ENCODE measurements at regions not wholly inside any gene's neighbourhood (a gene's known extent, or its start where the extent isn't known, plus 50 kb on each side); places are given as distances from the start of the nearest gene placed in this dataset.

- Mint-ChIP-seq H3K4me3 (ENCODE audit: unreplicated experiment) (no peak overlapping the region), H3K36me3 (ENCODE audit: unreplicated experiment) (no peaks in the 10 kb centered on the region), H3K27ac (ENCODE audit: unreplicated experiment) (no peak overlapping the region), H3K27me3 (ENCODE audit: unreplicated experiment) (peaks cover 2% of the 10 kb centered on the region), H3K4me1 (ENCODE audit: low read depth, unreplicated experiment) (peaks cover 6% of the 10 kb centered on the region), H3K9me3 (ENCODE audit: unreplicated experiment) (no peaks in the 10 kb centered on the region)
- no peak for DNase-seq
- TF ChIP-seq, protein P1, sequence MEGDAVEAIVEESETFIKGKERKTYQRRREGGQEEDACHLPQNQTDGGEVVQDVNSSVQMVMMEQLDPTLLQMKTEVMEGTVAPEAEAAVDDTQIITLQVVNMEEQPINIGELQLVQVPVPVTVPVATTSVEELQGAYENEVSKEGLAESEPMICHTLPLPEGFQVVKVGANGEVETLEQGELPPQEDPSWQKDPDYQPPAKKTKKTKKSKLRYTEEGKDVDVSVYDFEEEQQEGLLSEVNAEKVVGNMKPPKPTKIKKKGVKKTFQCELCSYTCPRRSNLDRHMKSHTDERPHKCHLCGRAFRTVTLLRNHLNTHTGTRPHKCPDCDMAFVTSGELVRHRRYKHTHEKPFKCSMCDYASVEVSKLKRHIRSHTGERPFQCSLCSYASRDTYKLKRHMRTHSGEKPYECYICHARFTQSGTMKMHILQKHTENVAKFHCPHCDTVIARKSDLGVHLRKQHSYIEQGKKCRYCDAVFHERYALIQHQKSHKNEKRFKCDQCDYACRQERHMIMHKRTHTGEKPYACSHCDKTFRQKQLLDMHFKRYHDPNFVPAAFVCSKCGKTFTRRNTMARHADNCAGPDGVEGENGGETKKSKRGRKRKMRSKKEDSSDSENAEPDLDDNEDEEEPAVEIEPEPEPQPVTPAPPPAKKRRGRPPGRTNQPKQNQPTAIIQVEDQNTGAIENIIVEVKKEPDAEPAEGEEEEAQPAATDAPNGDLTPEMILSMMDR (IDR thresholded peaks at IDR 0.05; ENCODE audit: partially characterized antibody, unreplicated experiment), result no peak
These were observed 334.2 kb upstream of the IL12A start for GRCh38 chr3:159654183-159655134.

- TF ChIP-seq, protein P1 (IDR thresholded peaks at IDR 0.05; ENCODE audit: partially characterized antibody, unreplicated experiment), result no peak
- H3K27ac Mint-ChIP-seq (ENCODE audit: unreplicated experiment), result no peak overlapping the region
- H3K4me3 Mint-ChIP-seq (ENCODE audit: unreplicated experiment), result no peak overlapping the region
- H3K27me3 Mint-ChIP-seq (ENCODE audit: unreplicated experiment), result peaks cover 2% of the 10 kb centered on the region
- no peak for DNase-seq
- H3K4me1 Mint-ChIP-seq (ENCODE audit: low read depth, unreplicated experiment), result peaks cover 4% of the 10 kb centered on the region
- no peaks in the 10 kb centered on the region for H3K9me3 Mint-ChIP-seq (ENCODE audit: unreplicated experiment)
- no peaks in the 10 kb centered on the region for H3K36me3 Mint-ChIP-seq (ENCODE audit: unreplicated experiment)
These were observed 333.4 kb upstream of the IL12A start for GRCh38 chr3:159655202-159655601.

DNA sequence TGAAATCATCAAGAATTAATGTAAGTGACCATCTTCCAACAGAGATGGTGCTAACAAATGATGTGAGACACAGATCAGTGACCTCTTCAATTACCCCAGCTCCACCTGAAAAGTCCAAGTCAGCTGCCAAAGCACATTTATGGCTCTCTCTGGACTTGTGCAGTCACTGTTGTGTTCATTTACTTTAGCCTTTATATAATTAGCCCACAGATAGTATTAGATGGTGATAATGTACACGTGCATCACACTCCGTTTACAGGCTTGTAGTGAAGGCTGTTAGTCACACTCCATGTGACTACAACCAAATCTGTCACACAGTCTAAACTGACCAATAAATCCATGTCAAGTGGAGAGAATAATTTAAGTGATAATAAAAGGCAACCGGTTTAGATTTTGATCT is 331.5 kb upstream of the IL12A start:
- TF ChIP-seq, protein P1 (IDR thresholded peaks at IDR 0.05; ENCODE audit: partially characterized antibody, unreplicated experiment), result no peak
- H3K9me3 Mint-ChIP-seq (ENCODE audit: unreplicated experiment), result no peaks in the 10 kb centered on the region
- H3K27me3 Mint-ChIP-seq (ENCODE audit: unreplicated experiment), result peaks cover 2% of the 10 kb centered on the region
- H3K4me1 Mint-ChIP-seq (ENCODE audit: low read depth, unreplicated experiment), result no peaks in the 10 kb centered on the region
- H3K27ac Mint-ChIP-seq (ENCODE audit: unreplicated experiment), result no peak overlapping the region
- peaks cover 5% of the 10 kb centered on the region for H3K36me3 Mint-ChIP-seq (ENCODE audit: unreplicated experiment)
- no peak for DNase-seq
- H3K4me3 Mint-ChIP-seq (ENCODE audit: unreplicated experiment), result no peak overlapping the region

DNA sequence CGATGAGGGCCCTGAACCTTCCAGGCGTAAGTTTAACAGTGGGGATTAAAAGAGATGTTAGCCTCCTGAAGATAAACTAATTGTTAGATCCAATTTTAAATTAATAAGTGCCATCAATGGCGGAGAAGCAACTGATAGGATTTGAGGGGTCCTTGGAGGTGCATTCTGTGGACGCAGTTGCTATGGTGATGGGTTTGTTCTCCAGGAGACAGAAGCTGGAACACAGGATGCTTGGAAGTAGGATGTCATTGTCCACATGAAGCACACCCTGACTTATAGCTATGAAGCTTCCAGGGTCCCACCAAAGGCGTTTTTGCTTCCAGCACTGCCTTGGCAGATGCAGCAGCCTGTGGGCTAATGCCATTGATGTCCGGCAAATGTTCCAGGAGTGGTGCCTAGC is 331.0 kb upstream of the IL12A start:
- Mint-ChIP-seq H3K27ac (ENCODE audit: unreplicated experiment) (no peak overlapping the region), H3K27me3 (ENCODE audit: unreplicated experiment) (peaks cover 2% of the 10 kb centered on the region), H3K36me3 (ENCODE audit: unreplicated experiment) (peaks cover 5% of the 10 kb centered on the region), H3K9me3 (ENCODE audit: unreplicated experiment) (no peaks in the 10 kb centered on the region), H3K4me3 (ENCODE audit: unreplicated experiment) (no peak overlapping the region), H3K4me1 (ENCODE audit: low read depth, unreplicated experiment) (no peaks in the 10 kb centered on the region)
- DNase-seq, result no peak
- TF ChIP-seq, protein P1 (IDR thresholded peaks at IDR 0.05; ENCODE audit: partially characterized antibody, unreplicated experiment), result no peak

GRCh38 chr3:159660326-159660725 is 328.3 kb upstream of the IL12A start:
- no peak for DNase-seq
- no peak overlapping the region for H3K4me3 Mint-ChIP-seq (ENCODE audit: unreplicated experiment)
- no peaks in the 10 kb centered on the region for H3K4me1 Mint-ChIP-seq (ENCODE audit: low read depth, unreplicated experiment)
- no peak overlapping the region for H3K27ac Mint-ChIP-seq (ENCODE audit: unreplicated experiment)
- TF ChIP-seq, protein P1 (IDR thresholded peaks at IDR 0.05; ENCODE audit: partially characterized antibody, unreplicated experiment), result no peak
- peaks cover 5% of the 10 kb centered on the region for H3K36me3 Mint-ChIP-seq (ENCODE audit: unreplicated experiment)
- H3K27me3 Mint-ChIP-seq (ENCODE audit: unreplicated experiment), result peaks cover 2% of the 10 kb centered on the region
- H3K9me3 Mint-ChIP-seq (ENCODE audit: unreplicated experiment), result peaks cover 2% of the 10 kb centered on the region
